Fibroblast of the aortic adventitia (primary cell): ENCODE measurements at regions not wholly inside any gene's neighbourhood (a gene's known extent, or its start where the extent isn't known, plus 50 kb on each side); places are given as distances from the start of the nearest gene placed in this dataset.

Experiments used
- DNase-seq: peaks from one replicate; pipeline ENCODE4 v3.0.0-alpha.2; 2010; ENCODE audit warnings: low read depth
- H3K4me3 ChIP-seq: 2 replicates; pipeline ENCODE4 v1.5.1; 2011; ENCODE audit warnings: low read depth, mild to moderate bottlenecking, control low read depth, low read length, moderate library complexity
- CTCF ChIP-seq: IDR thresholded peaks from 2 replicates; pipeline ENCODE4 v1.5.1; 2011; ENCODE audit warnings: mild to moderate bottlenecking, low read length, control low read depth, inconsistent platforms; ENCODE audit not compliant: insufficient read depth

GRCh38 chr5:143479394-143479793, 75.9 kb upstream of the NR3C1 start:
- no peak for DNase-seq
- no peak for TF ChIP-seq CTCF

GRCh38 chr5:143476601-143477211, 73.2 kb upstream of the NR3C1 start:
- DNase-seq = no peak
- H3K4me3 ChIP-seq = no peak overlapping the region
- TF ChIP-seq CTCF = no peak

More at GRCh38 chr5:143479394-143479793, 75.9 kb upstream of the NR3C1 start:
- H3K4me3 ChIP-seq = no peak overlapping the region

- no peak for TF ChIP-seq CTCF
Measured at GRCh38 chr5:143474616-143475015, 71.1 kb upstream of the NR3C1 start.

GRCh38 chr5:143473481-143473880, 70.0 kb upstream of the NR3C1 start:
- DNase-seq = no peak
- TF ChIP-seq CTCF = no peak
- no peak overlapping the region for H3K4me3 ChIP-seq

More at GRCh38 chr5:143474616-143475015, 71.1 kb upstream of the NR3C1 start:
- H3K4me3 ChIP-seq = no peak overlapping the region
- DNase-seq = no peak

- DNase-seq = no peak
Measured at GRCh38 chr5:143472576-143472975, 69.1 kb upstream of the NR3C1 start.

GRCh38 chr5:143471666-143472464, 68.4 kb upstream of the NR3C1 start:
- TF ChIP-seq CTCF = no peak
- H3K4me3 ChIP-seq = no peak overlapping the region
- DNase-seq = peak; percentile 28

More at GRCh38 chr5:143472576-143472975, 69.1 kb upstream of the NR3C1 start:
- no peak for TF ChIP-seq CTCF
- H3K4me3 ChIP-seq = no peak overlapping the region
